ENCODE measurements at regions not wholly inside any gene's neighbourhood (a gene's known extent, or its start where the extent isn't known, plus 50 kb on each side); places are given as distances from the start of the nearest gene placed in this dataset.

DNA sequence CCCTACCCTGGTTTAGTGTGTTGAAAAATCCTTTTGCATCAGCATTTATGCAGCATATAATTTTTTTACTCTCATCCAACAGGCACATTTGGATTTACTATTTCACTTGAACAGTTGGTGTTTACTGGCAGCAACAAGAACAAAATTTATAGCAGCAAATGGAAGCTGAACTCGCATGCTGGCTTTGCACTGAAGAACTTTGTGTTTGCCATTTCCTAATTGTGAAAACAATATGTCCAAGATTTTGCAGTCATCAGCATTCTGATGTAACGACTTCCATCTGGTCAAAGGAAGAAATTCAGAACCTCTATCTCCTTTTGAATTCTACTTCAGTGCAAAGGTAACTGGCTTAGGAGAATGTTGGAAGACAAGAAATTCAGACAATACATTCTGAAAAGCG, 131.0 kb downstream of the DLEU7 start:
- DNase-seq (ENCODE audit: low spot score), result no peak

DNA sequence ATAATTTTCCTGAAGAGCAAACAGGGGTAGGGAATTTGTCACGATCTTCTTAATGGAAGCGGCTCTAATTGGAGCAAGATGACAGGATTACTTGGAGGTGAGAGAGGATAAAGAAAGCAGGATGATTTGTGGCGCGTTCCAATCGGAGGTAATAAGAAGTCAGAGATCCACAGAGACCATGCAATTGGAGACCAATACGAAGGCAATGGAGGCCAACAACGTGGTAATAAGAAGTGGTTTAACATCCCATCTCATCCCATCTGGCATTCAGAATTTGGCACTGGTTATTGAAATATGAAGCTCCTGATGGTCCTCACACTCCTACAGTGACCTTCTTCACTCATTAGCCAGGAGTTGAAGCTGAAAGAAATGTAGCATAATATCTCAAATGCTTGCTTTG, 130.6 kb downstream of the DLEU7 start:
- no peak for DNase-seq (ENCODE audit: low spot score)

DNA sequence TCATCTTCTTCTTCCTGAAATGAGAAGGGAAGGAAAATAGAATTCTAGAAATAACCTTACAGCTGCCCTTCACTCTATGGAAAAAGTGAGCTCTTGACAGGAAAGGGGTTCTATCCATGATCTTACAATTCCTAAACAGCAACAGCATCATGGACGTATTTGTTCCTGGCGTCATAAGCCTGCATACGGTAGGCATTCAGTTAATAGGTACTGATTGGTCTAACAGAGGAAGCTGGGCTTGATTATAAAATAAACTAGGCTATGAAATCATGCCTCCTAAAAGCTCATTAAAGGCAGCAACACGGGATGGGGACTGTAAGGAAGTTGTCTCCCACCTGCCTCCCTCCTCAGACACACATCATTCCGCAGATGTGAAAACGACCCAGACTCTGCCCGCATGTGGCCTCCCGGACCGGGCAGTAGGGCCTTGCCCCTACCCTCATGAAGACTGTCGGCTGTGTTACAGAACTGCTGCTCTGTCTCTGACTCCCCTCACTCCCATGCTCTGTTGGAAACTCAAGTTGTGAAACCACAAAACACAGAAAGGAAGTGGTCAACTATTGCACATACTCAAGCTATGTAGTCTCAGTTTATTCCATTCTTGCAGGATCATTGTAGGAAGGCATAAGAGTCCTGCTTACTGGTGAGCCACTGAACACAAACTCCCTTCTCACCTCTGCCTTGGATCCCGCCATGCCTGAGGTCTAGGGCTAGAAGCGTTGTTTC, 129.8 kb downstream of the DLEU7 start:
- peak; percentile 46 for DNase-seq (ENCODE audit: low spot score)

DNA sequence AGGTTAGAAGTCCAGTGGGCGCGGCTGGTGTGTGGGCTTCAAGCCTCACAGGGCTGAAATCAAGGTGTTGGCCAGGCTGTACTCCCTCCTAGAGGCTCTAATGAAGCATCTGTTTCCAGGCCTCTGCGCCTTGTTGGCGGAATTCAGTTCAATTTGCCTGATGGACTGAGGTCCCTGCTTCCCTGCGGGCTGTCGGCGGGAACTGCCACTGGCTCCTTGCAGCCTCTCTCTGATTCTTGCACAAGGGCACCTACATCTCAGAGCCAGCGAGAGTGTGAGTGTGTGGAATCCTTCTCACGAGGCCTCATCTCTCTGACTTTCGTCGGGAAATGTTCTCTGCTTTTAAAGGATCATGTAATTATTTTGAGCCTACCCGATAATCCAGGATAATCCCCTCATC, 128.6 kb downstream of the DLEU7 start:
- DNase-seq (ENCODE audit: low spot score), result no peak

DNA sequence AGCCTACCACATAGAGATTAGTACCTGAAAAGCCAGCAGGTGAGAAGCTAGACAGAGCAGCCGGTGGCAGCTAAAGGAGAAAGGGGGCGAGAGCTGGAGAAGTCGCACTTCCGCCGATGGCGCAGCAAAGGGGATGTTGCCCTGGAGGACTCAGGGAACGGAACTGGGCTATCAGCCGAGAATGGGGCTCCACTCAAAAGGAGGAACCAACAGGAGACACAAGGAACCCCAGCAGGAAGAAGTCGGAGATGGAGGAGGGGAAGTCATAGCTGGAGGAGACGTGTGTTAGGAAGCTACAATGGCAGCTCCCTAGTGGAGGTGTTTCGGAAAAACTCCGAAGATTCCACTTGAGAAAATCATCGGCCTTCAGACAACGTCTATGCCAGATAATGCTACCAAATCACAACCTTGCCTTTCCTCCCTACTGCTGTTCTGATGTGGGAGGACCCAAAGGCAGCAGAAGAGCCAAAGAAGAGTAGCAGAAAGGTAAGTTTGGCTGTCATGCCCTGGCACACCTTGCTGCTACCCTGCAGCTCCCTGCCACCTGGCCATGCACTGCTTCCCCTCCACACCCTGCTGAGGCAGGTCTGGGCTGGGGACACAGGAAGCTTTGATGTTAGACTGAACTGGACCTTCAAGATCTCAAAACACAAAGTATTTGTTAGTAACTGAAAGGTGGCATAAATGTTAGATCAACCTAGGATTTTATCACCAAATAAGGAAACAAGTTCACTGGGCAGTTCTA, 127.9 kb downstream of the DLEU7 start:
- no peak for DNase-seq (ENCODE audit: low spot score)

DNA sequence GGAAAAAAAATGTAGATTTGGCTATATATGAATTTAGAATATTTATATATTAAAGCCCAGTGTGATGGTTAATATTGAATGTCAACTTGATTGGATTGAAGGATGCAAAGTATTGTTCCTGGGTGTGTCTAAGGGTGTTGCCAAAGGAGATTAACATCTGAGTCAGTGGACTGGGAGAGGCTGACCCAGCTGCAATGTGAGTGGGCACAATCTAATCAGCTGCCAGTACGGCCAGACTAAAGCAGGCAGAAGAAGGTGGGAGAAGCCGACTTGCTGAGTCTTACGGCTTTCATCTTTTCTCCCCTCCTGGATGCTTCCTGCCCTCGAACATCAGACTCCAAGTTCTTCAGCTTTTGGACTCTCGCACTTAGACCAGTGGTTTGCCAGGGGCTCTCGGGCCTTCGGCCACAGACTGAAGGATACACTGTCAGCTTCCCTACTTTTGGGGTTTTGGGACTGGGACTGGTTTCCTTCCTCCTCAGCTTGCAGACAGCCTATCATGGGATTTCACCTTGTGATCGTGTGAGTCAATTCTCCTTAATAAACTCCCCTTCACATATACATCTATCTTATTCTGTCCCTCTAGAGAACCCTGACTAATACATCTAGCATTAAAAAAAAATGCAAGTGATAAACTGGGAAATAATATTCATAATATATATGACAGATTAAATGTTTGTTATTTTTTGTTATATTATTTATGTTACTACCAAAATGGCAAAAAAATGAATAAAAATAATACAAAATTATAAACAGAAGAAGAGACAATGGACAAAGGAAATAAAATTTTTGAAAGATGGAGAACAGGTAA, 122.4 kb downstream of the DLEU7 start:
- no peak for DNase-seq (ENCODE audit: low spot score)

DNA sequence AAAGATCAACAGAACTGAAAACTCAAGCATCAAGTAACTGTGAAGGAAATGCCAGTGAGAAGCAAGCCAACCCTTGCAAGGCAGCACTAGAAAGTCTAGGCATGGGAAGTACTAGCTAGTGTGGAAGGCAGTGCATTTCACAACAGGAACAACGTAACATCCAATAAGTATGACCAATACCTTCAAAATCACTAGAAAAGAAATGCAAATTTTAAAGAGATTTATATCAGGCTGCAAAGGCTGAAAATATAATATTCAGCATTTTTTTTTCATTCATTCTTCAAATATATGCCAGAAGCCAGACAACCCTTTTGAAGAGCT, 121.9 kb downstream of the DLEU7 start:
- no peak for DNase-seq (ENCODE audit: low spot score)

DNA sequence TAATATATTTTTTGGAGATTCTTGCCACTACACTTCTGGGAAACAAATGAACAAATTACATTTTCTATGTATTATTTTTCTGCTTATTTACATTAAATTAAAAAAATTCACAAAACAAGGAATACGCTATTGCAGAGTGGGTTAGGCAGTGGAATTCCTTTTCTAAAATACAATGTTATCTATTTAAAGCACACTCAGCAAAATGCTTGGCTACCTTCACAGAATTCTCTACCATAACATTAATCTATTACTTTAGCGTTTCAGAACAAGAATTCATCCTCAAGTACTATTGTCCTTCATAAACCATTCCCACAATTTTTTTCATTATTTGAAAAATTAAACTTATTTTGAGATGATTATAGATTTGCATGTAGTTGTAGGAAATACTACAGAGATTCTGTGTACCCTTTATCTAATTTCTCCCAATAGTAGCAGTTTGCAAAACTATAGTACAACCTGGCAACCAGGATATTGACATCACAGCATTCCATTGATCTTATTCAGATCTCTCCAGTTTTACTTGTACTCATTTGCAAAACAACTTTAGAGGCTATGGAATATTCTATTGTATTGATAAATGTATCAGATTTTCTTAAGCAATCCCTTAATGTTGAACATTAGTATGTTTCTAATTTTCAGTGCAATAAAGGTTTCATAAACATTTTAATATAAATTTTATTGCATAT, 120.9 kb downstream of the DLEU7 start:
- no peak for DNase-seq (ENCODE audit: low spot score)

DNA sequence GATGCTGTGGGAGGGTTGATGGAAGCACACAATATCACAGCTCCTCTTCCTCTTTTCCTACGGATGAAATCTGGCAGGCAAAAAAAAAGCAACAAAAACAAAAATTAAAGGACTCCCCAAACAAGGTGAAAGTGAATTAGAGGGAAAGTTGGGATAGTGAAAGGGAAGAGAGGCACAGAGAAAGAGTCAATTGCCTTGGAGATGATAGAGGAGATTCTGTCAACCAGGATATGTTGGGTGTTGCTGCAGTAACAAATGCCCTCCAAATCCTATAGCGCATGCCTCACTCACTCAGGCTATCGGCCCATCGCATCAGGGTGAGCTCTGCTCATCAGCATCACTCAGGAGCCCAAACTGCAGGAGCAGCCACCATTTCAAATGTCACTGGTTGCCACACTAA, 119.1 kb downstream of the DLEU7 start:
- DNase-seq (ENCODE audit: low spot score), result no peak

DNA sequence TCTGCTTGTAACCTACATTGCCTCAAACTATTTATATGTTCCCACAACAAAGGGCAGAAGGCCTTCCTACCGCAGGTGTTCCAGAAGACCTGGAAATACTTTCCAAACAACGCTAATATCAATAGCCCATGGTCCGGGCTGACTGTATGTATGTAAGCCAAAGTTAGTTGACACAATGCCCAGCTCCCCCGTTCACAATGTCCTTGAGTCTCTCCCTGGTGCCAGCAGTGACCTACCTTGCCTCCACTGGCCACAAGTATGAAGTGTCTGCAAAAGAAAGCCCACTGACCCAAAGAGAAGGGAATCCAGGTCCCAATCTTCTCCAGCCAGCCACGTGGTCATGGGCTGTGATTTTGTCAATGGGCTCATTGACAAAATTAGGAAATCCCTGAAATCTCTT, 118.6 kb downstream of the DLEU7 start:
- DNase-seq (ENCODE audit: low spot score), result no peak

DNA sequence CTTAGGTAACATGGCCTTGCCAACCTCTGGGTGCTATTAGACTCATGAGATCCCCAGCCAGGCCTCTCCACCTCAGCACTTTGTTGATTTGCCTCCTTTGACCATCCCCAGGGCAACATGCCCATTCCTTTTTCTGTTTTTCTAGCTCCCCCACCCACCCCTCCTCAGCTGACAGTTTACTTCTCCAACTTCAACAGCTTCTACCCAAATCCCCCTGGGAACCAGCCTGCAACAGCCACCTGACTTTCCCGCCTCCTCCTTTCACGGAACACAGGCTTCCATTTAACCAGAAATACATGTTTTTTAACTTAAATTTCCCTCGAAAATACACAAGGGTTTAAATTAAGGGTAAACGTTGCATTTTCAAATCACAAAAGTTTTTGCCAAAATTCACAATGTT, 117.3 kb downstream of the DLEU7 start:
- no peak for DNase-seq (ENCODE audit: low spot score)

DNA sequence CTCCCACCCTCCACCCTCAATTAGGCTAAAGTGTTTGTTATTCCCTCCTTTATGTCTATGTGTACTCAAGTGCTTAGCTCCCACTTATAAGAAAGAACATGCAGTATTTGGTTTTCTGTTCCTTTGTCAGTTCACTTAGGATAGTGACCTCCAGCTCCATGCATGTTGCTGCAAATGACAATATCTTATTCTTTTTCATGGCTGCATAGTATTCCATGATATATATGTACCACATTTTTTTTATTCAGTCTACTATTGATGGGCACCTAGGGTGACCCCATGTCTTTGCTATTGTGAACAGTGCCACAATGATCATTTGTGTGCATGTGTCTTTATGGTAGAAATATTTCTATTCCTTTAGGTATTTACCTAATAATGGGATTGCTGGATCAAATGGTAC, 114.3 kb downstream of the DLEU7 start:
- no peak for DNase-seq (ENCODE audit: low spot score)

DNA sequence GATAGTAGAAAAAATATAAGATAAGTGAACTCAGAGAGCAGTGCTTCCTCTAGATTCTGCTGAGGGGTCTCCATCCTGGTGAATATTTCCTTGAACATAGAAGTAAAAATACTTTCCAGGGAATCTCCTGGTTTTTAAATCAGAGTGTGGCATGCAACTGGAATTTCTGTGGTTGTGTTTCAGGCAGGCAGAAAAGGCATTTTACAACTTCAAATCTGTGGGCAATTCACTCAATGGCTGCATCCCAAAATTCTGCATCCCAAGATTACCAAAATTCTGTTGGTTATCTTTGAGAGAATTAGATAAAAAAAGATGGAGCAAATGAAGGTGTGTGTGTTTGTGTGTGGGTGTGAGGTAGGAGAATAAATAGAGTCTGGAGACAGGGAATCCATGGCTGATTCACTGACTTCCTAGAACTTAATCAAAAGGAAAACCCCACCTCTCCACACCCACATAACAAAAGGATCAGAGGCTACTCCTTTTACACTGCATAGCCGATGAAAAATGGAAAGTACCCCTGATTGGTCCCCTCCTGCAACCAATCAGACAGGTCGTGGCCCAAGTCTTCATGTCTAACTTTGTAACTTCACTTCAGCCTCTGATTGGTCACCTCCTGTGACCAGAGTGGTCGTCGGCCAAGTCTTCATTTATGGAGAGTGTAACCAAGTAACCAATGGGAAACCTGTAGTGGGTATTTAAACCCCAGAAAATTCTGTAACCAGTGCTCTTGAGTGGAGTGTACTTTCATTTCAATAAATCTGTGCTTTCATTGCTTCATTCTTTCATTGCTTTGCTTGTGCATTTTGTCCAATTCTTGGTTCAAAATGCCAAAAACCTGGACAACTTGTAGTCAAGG, 112.8 kb downstream of the DLEU7 start:
- DNase-seq (ENCODE audit: low spot score), result no peak

DNA sequence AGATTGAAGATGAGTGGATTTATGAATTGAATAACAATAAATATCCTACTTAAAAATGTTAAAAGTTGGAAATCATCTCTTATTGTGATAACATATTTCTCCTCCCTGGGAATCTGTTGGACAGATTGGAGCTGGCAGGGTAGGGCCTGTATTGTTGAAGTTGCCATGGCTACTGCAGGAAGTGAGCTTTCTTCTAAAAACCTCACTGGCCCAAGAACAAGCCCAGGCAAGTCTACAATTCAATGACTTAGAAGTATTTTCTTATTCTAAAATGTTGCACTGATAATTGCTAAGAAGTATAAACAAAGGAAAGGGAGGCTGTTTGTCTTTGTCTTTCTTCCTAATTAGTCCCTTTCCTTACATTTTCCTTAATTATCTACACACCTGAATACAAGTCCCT, 112.1 kb downstream of the DLEU7 start:
- DNase-seq (ENCODE audit: low spot score), result peak; percentile 16

DNA sequence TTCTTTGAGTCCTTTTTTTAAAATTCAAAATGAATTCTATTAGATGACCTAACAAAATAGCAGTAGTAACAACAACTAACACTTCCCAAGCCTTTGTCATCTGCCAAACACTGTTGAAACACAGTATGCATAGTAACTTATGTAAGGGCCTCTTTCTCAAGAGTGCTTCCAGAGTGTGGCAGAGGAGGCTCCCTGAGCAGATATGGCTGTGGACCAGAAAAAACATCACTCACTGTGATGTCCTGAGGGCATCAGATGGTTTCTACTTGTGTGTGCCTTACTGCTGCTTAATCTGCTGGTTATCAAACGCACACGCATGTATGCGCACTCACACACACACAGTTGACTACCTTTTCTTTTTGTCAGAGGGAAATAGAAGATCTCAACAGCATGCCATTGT, 110.8 kb downstream of the DLEU7 start:
- no peak for DNase-seq (ENCODE audit: low spot score)

DNA sequence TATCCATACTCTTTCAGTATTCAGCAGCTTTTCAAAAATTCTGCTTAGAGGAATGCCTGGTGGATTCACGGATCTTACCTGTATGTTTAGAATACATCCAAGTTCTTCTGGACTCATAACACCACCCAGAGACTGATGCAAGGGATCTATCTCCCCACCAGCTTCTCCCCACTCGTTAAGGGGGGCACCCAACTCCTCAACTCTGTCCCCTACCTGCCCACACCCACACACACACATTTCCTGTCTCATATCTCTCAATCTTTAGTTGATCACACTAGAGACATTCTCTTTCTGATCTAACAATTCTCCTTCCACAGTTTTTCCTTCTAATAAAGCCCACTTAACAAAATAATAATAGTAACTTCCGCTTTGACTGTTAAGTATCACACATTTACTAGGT, 110.1 kb downstream of the DLEU7 start:
- DNase-seq (ENCODE audit: low spot score), result no peak

DNA sequence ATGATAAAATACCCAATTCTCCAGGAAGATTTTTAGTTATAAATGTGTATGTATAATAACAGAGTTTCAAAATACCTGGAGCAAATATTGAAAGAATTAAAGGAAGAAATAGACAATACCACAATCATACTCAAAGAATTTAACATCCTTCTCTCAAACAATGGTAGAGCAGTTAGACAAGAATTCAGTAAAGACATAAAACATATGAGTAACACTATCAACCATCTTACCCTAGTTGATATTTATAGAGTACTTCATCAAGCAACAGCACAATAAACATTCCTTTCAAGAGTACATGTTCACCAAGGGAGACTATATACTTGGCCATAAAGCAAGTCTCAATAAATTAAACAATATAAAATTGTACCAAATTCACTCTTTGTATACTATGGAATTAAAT, 108.4 kb downstream of the DLEU7 start:
- DNase-seq (ENCODE audit: low spot score), result no peak

DNA sequence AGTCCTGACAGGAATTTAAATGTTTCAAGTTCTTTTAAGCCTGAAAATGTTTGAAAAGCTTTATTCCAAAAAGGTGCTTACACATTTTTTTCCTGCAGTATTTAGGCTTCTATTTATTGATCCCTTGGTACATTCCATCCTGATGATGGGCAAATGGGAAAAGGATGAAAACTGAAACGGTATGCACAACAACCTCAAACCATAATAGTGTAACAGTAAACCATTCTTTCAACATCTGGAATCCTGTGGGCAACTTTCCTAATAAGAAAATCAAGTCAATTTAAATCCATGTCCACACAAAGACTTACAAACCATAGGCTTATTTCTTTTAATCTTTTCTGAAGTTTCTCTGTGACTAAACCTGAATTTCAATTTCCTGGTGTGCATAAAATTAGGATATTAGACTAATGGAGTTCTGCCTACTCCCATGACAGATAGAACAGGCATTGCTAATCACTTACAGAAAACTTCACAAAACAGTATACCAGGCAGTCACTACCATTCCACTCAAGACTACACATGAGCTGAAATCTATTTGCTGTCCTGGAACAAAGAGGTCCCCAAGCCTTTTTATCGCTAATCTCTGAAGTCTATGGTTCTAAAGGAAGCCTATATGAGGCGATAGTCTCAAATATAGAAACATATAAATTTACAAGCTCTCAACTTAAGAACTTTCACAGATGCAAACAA, 103.3 kb downstream of the DLEU7 start:
- DNase-seq (ENCODE audit: low spot score), result no peak

DNA sequence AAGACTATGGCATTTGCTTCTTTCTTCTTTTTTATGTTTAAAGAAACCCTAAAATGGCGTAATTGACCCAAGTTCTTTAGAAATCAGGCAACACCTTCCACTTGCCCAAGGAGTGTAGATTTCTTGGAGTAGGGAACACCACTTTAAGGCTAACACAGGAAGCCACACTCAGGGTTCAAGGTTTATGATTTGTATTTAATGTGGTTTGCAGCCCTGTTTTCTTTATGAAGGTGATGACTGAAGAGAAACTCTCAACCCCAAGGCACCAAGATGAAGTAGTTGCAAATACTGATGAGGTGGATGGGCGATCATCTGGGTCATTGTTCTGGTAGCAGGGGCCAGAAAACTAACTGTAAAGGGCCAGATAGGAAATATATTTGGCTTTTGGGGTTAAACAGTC, 101.1 kb downstream of the DLEU7 start:
- no peak for DNase-seq (ENCODE audit: low spot score)

DNA sequence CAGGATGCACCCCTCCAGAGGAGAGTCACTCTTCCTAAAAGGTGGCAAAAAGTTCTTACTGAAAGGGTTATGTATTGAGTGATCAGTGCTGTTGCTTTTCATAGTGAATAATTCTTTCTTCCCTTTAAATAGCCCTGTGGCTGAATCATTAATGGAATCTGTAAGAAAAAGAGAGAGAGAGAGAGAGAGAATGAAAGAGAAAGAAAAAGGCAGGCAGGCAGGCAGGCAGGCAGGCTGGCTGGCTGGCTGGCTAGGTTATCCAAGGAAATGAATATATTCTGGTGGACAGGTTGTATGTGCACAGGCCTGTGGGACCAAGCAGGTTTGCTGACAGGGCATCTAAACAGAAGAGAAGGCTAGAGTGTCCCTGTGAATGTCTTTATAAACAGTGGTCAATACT, 100.5 kb downstream of the DLEU7 start:
- DNase-seq (ENCODE audit: low spot score), result no peak

DNA sequence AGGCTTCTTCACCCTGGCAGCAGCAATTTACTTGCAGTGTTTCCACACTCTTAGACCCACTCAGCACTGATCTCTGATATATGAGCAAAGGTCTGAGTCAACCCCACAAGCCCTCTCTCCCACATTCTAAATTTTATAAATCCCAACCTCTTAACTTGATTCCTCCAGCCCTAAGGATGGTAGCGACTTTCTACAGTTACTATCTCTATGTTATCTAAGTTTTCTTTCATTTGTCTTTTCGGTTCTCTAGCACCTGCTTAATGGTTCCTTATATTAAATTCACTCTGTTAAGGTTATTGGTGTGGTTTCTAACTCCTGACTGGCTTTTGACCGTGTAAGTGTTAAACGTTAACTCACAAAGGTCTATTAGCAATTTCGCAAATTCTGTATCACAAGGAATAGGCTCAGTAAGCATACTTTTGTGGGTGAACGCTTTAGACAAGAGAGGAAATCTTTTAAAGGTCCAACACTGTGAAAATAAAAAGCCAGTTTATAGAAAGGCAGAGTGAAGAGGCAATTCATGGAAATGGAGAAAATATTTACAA, 99.3 kb downstream of the DLEU7 start:
- no peak for DNase-seq (ENCODE audit: low spot score)
